ENCODE measurements at regions not wholly inside any gene's neighbourhood (a gene's known extent, or its start where the extent isn't known, plus 50 kb on each side); places are given as distances from the start of the nearest gene placed in this dataset.
"Not testable (repeated sequence)": the region's sequence is repeated elsewhere in the genome, so short reads cannot be mapped to it uniquely, and the experiment has no call there.

DNA sequence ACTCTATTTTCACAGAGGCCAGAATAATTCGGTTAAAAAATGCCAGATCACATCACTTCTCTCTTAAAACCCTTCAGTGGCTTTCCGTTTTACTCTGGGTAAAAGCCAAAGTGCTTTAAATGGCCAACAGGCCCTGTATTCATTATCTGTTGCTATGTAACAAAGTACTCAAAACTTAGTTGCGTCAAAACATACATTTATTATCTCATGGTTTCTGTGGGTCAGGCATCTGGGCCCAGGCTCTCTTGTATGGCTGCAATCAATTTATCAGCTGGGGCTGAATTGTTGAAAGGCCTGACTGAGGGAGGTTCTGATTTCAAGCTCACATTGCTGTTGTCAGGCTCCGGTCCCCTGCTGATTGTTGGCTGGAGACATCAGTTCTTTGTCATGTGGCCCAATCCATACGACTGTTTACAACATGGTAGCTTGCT, 72.7 kb upstream of the H2AZ1 start:
- no peak for DNase-seq

GRCh38 chr4:100019821-100020220, 69.7 kb upstream of the H2AZ1 start:
- no peak for DNase-seq

- DNase-seq = no peak
These were observed 67.7 kb upstream of the H2AZ1 start for GRCh38 chr4:100017637-100018310.

DNA sequence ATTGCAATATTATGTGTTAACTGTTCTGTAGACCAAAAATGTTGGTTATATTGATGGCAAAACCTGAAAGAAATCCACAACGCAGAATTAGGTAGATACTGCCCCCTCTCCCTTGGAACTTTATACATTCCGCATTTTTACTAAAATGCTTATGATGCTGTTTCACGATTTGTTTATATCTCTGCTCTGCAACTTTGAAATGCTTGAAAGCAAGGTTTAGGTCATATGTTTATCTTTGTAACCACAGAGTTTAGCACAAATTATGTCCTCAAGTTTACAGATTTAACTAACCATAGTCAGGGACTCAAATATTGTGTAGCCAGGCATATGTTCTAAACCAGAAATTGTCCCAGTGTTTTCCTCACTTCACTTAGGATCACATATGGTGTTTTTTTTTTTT, 66.1 kb upstream of the H2AZ1 start:
- no peak for DNase-seq

DNA sequence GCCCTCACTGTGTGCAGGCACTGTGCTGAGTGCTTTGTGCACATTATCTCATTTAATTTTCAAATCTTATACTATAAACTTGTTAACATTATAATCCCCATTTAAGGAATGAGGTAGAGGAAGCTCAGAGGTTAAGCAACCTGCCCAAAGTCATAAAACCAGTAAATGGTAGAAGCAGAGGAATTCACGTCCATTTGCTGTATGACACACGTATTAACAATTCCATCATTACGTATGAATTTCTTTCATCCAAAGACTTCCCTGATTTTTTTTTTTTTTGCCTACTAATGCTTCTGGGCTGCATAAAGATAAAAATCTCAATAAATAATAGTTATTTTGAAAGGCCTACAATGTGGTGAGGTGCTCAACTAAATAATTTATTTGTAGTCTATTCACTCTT, 64.5 kb upstream of the H2AZ1 start:
- DNase-seq = no peak

GRCh38 chr4:100009490-100009889, 59.4 kb upstream of the H2AZ1 start:
- no peak for DNase-seq

DNA sequence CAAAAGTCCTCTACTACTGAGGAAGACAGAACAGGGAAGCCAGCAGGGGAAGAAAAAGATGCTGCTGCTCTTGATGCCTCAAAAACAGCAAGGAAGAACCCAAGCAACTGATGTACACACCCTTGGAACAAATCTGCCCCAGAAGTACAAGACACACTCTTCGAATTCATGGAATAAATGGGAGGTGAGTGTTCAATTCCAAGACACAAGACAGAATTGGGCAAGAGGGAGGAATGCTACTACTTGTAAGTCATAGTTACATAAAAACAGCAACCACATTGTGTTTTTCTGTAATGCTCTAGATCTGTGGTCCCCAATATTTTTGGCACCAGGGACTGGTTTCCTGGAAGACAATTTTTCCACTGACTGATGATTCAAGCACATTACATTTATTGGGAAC, 58.0 kb upstream of the H2AZ1 start:
- DNase-seq = no peak

GRCh38 chr4:100006161-100006560, 56.1 kb upstream of the H2AZ1 start:
- not testable (repeated sequence) for DNase-seq
